H1 (cell line): ENCODE measurements at regions not wholly inside any gene's neighbourhood (a gene's known extent, or its start where the extent isn't known, plus 50 kb on each side); places are given as distances from the start of the nearest gene placed in this dataset.

ENCODE experiments used
- CTCF ChIA-PET: fragments of 300-600 bp; sonication (Branson Sonifier 250); formaldehyde crosslinking; loops from one replicate; lab custom pipeline; 2021; ENCODE audit not compliant: partially characterized antibody; lab: Charles Lee
- POLR2A ChIA-PET: fragments of 300-600 bp; sonication (Branson Sonifier 250); formaldehyde crosslinking; loops from one replicate; lab custom pipeline; 2021; ENCODE audit warnings: inconsistent platforms; ENCODE audit not compliant: partially characterized antibody; lab: Charles Lee
- DNase-seq, 2 experiments: peaks; one replicate each; pipeline versions ENCODE4 v3.0.0 to v3.0.0-alpha.2; 2010 to 2022; ENCODE audit warnings: low spot score in 2 of 2, low read depth in 1 of 2, mixed read lengths in 1 of 2
- FAIRE-seq: peaks from 2 replicates; lab custom pipeline; 2011; peaks lifted over from hg19 to GRCh38; lab: Jason Lieb, UNC
- H2AFZ ChIP-seq: 2 replicates; pipeline ENCODE4 v1.8.1; 2012; ENCODE audit warnings: low read length, inconsistent platforms
- H2AK5ac ChIP-seq: 2 replicates; pipeline ENCODE4 v1.6.1; 2013; ENCODE audit warnings: low read depth, low read length
- H2BK120ac ChIP-seq: replicated peaks from 2 replicates; pipeline ENCODE3; 2013; ENCODE audit warnings: low read depth, low read length, inconsistent platforms
- H2BK12ac ChIP-seq: 2 replicates; pipeline ENCODE4 v1.6.1; 2013; ENCODE audit warnings: low read depth, low read length
- H2BK15ac ChIP-seq: 2 replicates; pipeline ENCODE4 v1.6.1; 2013; ENCODE audit warnings: low read length
- H2BK20ac ChIP-seq: 2 replicates; pipeline ENCODE4 v1.6.1; 2013; ENCODE audit warnings: low read length
- H2BK5ac ChIP-seq: 2 replicates; pipeline ENCODE4 v1.6.1; 2013; ENCODE audit warnings: low read depth, low read length
- H3K14ac ChIP-seq: 2 replicates; pipeline ENCODE4 v1.6.1; 2013; ENCODE audit warnings: inconsistent platforms; ENCODE audit not compliant: insufficient read length
- H3K18ac ChIP-seq: 2 replicates; pipeline ENCODE4 v1.6.1; 2013; ENCODE audit warnings: low read length; ENCODE audit errors: extremely low read depth
- H3K23ac ChIP-seq: 2 replicates; pipeline ENCODE4 v1.6.1; 2013; ENCODE audit warnings: inconsistent platforms; ENCODE audit not compliant: insufficient read length
- H3K23me2 ChIP-seq: 2 replicates; pipeline ENCODE4 v1.6.1; 2013; ENCODE audit warnings: low read depth, low read length
- H3K27ac ChIP-seq: 2 replicates; pipeline ENCODE4 v1.6.1; 2011; ENCODE audit warnings: low read depth, low read length, inconsistent platforms
- H3K27me3 ChIP-seq, 4 experiments: replicated peaks in 1 of 4; 1 replicate in 1 of 4; 2 replicates in 3 of 4; pipeline versions ENCODE4 v1.6.1 to v1.8.1; 2011 to 2013; ENCODE audit warnings: low read length in 3 of 4, mild to moderate bottlenecking in 3 of 4, inconsistent platforms in 2 of 4, mixed read lengths in 2 of 4, moderate library complexity in 1 of 4; ENCODE audit not compliant: control insufficient read depth in 3 of 4, insufficient read depth in 3 of 4; ENCODE audit errors: extremely low read depth in 1 of 4
- H3K36me3 ChIP-seq, 4 experiments: 2 replicates each; pipeline versions ENCODE4 v1.6.1 to v1.8.1; 2011 to 2013; ENCODE audit warnings: mild to moderate bottlenecking in 4 of 4, low read length in 3 of 4, moderate library complexity in 2 of 4, control low read depth in 1 of 4, inconsistent platforms in 1 of 4; ENCODE audit not compliant: insufficient read depth in 4 of 4, control insufficient read depth in 2 of 4
- H3K4ac ChIP-seq: replicated peaks from 2 replicates; pipeline ENCODE3; 2013; ENCODE audit warnings: low read length, low read depth, mixed read lengths, inconsistent platforms; ENCODE audit not compliant: insufficient read length
- H3K4me1 ChIP-seq, 4 experiments: replicated peaks in 1 of 4; 1 replicate in 1 of 4; 2 replicates in 3 of 4; pipeline versions ENCODE4 v1.6.1 to v1.8.1; 2011 to 2013; ENCODE audit warnings: low read length in 3 of 4, inconsistent platforms in 2 of 4, mixed read lengths in 1 of 4; ENCODE audit not compliant: insufficient read depth in 4 of 4, control insufficient read depth in 3 of 4
- H3K4me2 ChIP-seq, 2 experiments: 2 replicates each; pipeline versions ENCODE4 v1.6.1 to v1.8.1; 2011 to 2013; ENCODE audit warnings: low read depth in 2 of 2, low read length in 2 of 2, control low read depth in 1 of 2, inconsistent platforms in 1 of 2, mild to moderate bottlenecking in 1 of 2; ENCODE audit not compliant: insufficient read depth in 1 of 2
- H3K4me3 ChIP-seq, 4 experiments: fragments of 200-600, 300-600 bp in 1 of 4; sonication (generic), shearing (Covaris generic), sonication (Bioruptor Twin) in 1 of 4; 2 replicates each; pipeline versions ENCODE4 v1.5.1 to v1.8.1; 2011 to 2016; ENCODE audit warnings: low read length in 4 of 4, low read depth in 3 of 4, control low read depth in 2 of 4, inconsistent platforms in 2 of 4, mild to moderate bottlenecking in 2 of 4, mixed read lengths in 1 of 4, moderate library complexity in 1 of 4; ENCODE audit not compliant: insufficient read depth in 2 of 4; ENCODE audit errors: extremely low read depth in 1 of 4
- H3K56ac ChIP-seq: replicated peaks from 2 replicates; pipeline ENCODE3; 2013; ENCODE audit warnings: low read depth, mild to moderate bottlenecking, mixed read lengths, low read length, inconsistent platforms; ENCODE audit not compliant: insufficient read length
- H3K79me1 ChIP-seq: 2 replicates; pipeline ENCODE4 v1.6.1; 2013; ENCODE audit warnings: low read depth, low read length, control low read depth
- H3K79me2 ChIP-seq, 2 experiments: 2 replicates each; pipeline versions ENCODE4 v1.6.1 to v1.8.1; 2012 to 2013; ENCODE audit warnings: low read length in 2 of 2, mild to moderate bottlenecking in 2 of 2, inconsistent platforms in 1 of 2; ENCODE audit not compliant: insufficient read depth in 2 of 2, control insufficient read depth in 1 of 2
- H3K9ac ChIP-seq, 4 experiments: replicated peaks in 1 of 4; 1 replicate in 1 of 4; 2 replicates in 3 of 4; pipeline versions ENCODE4 v1.6.1 to v1.8.1; 2011 to 2013; ENCODE audit warnings: low read depth in 3 of 4, low read length in 3 of 4, control low read depth in 2 of 4, mild to moderate bottlenecking in 2 of 4, moderate library complexity in 2 of 4, inconsistent platforms in 1 of 4; ENCODE audit errors: extremely low read depth in 1 of 4
- H3K9me3 ChIP-seq, 2 experiments: 2 replicates each; pipeline versions ENCODE4 v1.6.1 to v1.8.1; 2012 to 2013; ENCODE audit warnings: mild to moderate bottlenecking in 2 of 2, moderate library complexity in 2 of 2, control low read depth in 1 of 2, inconsistent platforms in 1 of 2, low read depth in 1 of 2, low read length in 1 of 2, mixed read lengths in 1 of 2; ENCODE audit not compliant: insufficient read depth in 2 of 2
- H4K20me1 ChIP-seq, 2 experiments: replicated peaks in 1 of 2; 2 replicates each; pipeline versions ENCODE3 to v1.8.1; 2011 to 2013; ENCODE audit warnings: inconsistent platforms in 2 of 2, low read length in 2 of 2, mild to moderate bottlenecking in 1 of 2; ENCODE audit not compliant: insufficient read depth in 2 of 2, control insufficient read depth in 1 of 2
- H4K5ac ChIP-seq: 2 replicates; pipeline ENCODE4 v1.6.1; 2013; ENCODE audit warnings: low read length, low read depth, mixed read lengths, inconsistent platforms; ENCODE audit not compliant: insufficient read length
- H4K8ac ChIP-seq: 2 replicates; pipeline ENCODE4 v1.8.0; 2013; ENCODE audit warnings: mild to moderate bottlenecking, moderate library complexity, low read length, inconsistent platforms; ENCODE audit not compliant: insufficient read depth; ENCODE audit errors: extremely low read depth
- H4K91ac ChIP-seq: replicated peaks from 2 replicates; pipeline ENCODE3; 2013; ENCODE audit warnings: low read length, mixed read lengths, inconsistent platforms; ENCODE audit not compliant: insufficient read length
- JUN ChIP-seq: IDR thresholded peaks from 2 replicates; pipeline ENCODE4 v1.6.1; 2011; ENCODE audit warnings: low read depth, mild to moderate bottlenecking, improper control_type of control experiment, low read length
- SUZ12 ChIP-seq: fragments of 200-600 bp; sonication (generic); IDR thresholded peaks from 2 replicates; pipeline ENCODE4 v1.6.1; 2012; ENCODE audit warnings: mild to moderate bottlenecking, inconsistent platforms, low read length, moderate library complexity, mixed read lengths
- WGBS, 2 experiments: shearing (Covaris generic) in 1 of 2; methylation state at CpG; one replicate each; pipeline versions ENCODE4 v1.1.6 to v1.1.7; 2013 to 2015; ENCODE audit warnings: low lambda C conversion rate in 2 of 2, mixed read lengths in 2 of 2, inconsistent platforms in 1 of 2, low coverage in 1 of 2, missing lambda C conversion rate in 1 of 2; ENCODE audit not compliant: insufficient replicate concordance in 2 of 2, insufficient coverage in 1 of 2, insufficient read length in 1 of 2; ENCODE audit errors: extremely low coverage in 1 of 2, missing lambda C conversion rate in 1 of 2; 5-methylcytosine and 5-hydroxymethylcytosine counted together

GRCh38 chr15:98530570-98530969 is 117.8 kb upstream of the IGF1R start:
- TF ChIP-seq SUZ12 = no peak
- TF ChIP-seq JUN = no peak
- TF ChIP-seq, all 59 proteins: peak for 0
- H2AFZ ChIP-seq = no peak overlapping the region
- CTCF ChIA-PET = interaction anchor here (0.6 to 1.2 kb wide), 3 partner anchors 11 to 374 kb away, joined by 3 to 5 read pairs (median 4); no protein-coding TSS in a partner anchor

More at GRCh38 chr15:98530570-98530969, 117.8 kb upstream of the IGF1R start:
- Histone ChIP-seq H3K79me1 (no peaks in the 10 kb centered on the region), H3K27ac (no peak overlapping the region), H3K79me2 (no peaks in the 10 kb centered on the region), H4K5ac (no peak overlapping the region), H3K4me3 (no peak overlapping the region), H4K20me1 (no peaks in the 10 kb centered on the region), H3K9me3 (no peaks in the 10 kb centered on the region), H3K18ac (no peak overlapping the region), H2BK20ac (no peak overlapping the region), H3K9ac (no peak overlapping the region), H3K4me2 (no peak overlapping the region), H3K23me2 (peaks cover 2% of the 10 kb centered on the region; the same call in 1 of the 2 replicates), H2BK5ac (no peak overlapping the region), H3K4me1 (peaks cover 0 to 4% (median 2%) of the 10 kb centered on the region in 4 experiments; a peak in 3 of 7 replicates), H3K56ac (no peak overlapping the region), H4K8ac (no peak overlapping the region), H3K27me3 (no peaks in the 10 kb centered on the region), H2BK15ac (no peak overlapping the region), H4K91ac (no peak overlapping the region), H2BK12ac (no peak overlapping the region), H3K36me3 (no peaks in the 10 kb centered on the region), H3K23ac (no peak overlapping the region), H2AK5ac (no peak overlapping the region), H2BK120ac (no peak overlapping the region), H3K14ac (no peak overlapping the region), H3K4ac (no peak overlapping the region)
- DNase-seq (no peak), FAIRE-seq (no peak)
- POLR2A ChIA-PET = no interaction called here
- WGBS, 2 experiments = 93% methylated on average over 2 of the region's 2 CpGs; no CpG with 5 or more reads in 1 of the 2 experiments
